ENCODE measurements at regions not wholly inside any gene's neighbourhood (a gene's known extent, or its start where the extent isn't known, plus 50 kb on each side); places are given as distances from the start of the nearest gene placed in this dataset.

DNA sequence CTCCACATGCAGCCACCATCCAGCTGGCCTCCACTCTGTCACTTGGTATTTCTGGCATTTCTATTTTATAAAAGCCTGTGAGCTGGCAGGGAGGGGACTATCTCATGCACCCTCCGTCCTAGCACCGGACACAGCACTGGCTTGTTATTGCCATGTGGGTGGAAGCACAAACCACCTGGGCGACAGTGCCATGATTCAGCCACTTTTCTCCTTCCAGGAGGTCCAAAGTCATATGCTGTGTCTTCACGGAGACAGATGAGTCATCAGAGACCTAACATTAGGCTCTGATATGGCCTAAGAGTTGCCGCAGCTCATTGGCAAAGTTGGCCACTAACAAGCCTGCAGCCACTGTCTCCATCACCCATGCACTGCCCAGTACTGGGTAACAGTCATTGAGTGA is 1123.0 kb downstream of the VRK1 start:
- TF ChIP-seq CTCF (IDR thresholded peaks at IDR 0.05) = no peak
- no peak for TF ChIP-seq POLR2A (IDR thresholded peaks at IDR 0.05)
